AG20443 (cell line): ENCODE measurements at regions not wholly inside any gene's neighbourhood (a gene's known extent, or its start where the extent isn't known, plus 50 kb on each side); places are given as distances from the start of the nearest gene placed in this dataset.

Experiments
- DNase-seq: peaks from one replicate; pipeline ENCODE4 v3.0.0; 2012; ENCODE audit warnings: low spot score, mixed read lengths

- DNase-seq: peak; percentile 76
Observed at GRCh38 chr2:204325468-204325867, 219.8 kb upstream of the PARD3B start.

DNA sequence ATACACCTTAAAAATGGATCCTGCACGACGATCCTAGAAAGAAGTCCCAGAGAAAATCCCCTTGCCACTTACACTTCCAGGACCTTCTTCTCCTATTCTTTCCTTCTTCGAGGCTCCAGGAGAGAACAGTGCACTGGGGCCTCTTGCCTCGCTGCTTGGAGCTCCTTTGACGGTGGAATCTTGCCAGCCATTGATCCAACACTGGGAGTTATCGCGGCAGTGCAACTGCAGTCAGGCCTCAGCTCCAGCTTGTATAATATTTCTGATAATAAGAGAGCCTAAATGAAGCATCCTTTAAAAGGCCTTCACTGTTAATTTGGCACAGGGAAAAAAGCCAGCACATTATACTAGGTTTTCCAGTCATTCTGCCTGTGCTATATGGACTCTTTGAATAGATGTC, 216.9 kb upstream of the PARD3B start:
- DNase-seq: no peak

DNA sequence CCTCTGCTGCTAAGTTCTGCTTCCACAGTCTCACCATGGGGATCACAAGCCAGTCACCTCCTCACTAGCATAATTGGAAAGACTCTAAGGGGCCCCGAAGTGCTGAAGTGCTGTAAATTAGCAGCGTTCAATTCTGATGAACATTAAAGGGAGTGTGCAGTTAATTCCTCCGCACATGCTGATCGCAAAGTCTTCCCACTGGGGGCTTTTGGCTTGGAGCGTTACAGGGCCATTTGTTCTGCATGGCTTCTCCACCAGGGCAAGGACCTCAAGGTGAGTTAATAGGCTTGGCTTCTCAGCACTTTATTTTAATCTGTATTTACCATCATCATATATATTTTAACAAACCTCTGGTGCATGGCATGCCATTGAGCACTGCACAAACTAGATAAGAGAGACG, 216.3 kb upstream of the PARD3B start:
- no peak for DNase-seq

- DNase-seq: no peak
Observed at GRCh38 chr2:204329532-204329931, 215.7 kb upstream of the PARD3B start.

DNA sequence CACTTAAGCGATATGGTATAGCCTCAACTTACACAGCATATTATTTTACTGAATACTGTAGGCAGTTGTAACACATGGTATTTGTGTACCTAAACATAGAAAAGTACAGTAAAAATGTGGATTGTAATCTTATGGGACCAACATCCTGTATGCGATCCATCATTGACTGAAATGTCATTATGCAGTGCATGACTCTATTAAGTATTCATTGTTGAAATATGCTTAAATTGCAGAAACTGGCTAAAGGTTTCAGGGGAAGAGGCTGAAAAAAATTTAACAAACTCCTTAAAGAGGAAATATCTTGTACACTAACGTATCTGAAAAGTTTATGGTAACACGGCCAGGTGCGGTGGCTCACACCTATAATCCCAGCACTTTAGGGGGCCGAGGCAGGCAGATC, 214.1 kb upstream of the PARD3B start:
- DNase-seq: no peak

GRCh38 chr2:204331988-204332387, 213.3 kb upstream of the PARD3B start:
- DNase-seq: no peak

- DNase-seq: no peak
Observed at GRCh38 chr2:204332706-204333105, 212.6 kb upstream of the PARD3B start.

GRCh38 chr2:204333861-204334260, 211.4 kb upstream of the PARD3B start:
- no peak for DNase-seq

- no peak for DNase-seq
Observed at GRCh38 chr2:204335451-204336058, 209.7 kb upstream of the PARD3B start.

DNA sequence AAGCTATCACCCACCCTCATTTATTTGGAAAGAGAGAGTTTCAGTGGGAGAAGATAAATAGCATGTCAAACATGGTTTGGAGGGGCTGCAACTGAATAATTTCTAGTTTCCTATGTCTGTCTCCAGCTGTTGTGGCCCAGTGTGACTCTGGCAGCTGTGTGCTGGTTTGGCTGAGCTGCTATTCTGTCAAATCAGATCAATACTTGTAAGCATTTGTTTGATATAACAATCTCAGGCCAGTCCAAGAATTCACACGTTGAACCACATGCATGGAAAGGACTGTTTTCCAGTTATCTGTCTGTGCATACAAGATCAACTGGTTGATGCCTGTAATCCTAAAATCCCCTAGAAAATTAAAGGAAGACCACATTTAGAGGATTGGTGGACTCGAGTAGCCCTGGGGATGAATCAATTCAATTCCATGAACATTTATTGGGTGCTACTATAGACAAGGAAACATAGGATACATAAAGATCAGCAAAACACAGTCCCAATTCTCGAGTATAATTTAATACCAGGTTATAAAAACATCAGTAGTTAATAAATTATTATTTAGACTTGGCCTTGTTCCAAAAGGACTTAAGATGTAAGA, 209.0 kb upstream of the PARD3B start:
- no peak for DNase-seq

DNA sequence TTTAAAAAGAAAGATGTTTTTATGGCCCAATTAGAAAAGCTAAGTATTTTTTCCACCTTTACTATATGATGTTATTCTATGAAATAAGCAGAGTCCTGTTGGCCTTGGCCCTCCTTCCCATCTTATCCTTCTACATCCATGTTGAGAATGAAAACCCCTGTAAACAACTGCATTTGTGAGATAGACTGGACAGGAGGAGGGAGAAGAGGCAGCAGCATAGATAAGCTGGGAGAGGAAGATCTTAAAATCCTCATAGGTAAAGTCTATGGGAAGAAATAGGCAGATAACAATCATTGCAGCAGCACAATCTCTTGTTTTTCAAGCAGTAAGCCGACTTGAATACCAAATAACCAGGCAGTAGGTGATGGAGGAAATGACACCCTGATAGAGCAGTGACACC, 207.6 kb upstream of the PARD3B start:
- DNase-seq: no peak

GRCh38 chr2:204339212-204339715, 206.0 kb upstream of the PARD3B start:
- DNase-seq: no peak

DNA sequence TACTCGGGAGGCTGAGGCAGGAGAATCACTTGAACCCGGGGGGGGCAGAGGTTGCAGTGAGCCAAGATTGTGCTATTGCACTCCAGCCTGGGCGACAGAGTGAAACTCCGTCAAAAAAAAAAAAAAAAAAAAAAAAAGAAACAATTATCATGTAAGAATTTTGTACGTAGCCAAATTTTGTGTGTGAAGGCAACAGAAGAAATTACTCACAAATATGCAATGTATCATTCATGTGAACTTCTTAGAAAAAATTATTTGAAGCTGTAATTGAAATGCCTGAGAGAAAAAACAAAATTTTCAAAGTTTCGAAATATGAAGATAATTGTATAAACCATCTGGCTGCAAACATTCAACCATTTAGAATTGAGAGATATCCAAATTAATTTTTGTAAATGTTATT, 204.8 kb upstream of the PARD3B start:
- peak; percentile 25 for DNase-seq

DNA sequence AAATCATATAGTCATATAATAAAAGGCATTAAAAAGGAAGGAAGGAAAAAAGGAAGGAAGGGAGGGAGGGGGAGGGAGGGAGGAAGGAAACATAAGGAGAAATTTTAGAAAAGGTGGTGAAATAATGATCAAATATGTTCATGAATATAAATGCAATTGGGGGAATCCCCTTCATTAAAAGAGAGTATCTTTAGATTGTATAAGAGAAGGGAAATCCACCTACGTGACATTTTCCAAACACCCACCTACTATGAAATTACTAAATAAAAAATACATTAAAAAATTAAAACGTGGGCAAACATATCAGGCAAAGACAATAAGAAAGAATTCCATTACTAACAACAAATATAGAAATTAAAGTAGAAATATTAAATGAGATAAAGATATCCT, 203.4 kb upstream of the PARD3B start:
- DNase-seq: no peak

DNA sequence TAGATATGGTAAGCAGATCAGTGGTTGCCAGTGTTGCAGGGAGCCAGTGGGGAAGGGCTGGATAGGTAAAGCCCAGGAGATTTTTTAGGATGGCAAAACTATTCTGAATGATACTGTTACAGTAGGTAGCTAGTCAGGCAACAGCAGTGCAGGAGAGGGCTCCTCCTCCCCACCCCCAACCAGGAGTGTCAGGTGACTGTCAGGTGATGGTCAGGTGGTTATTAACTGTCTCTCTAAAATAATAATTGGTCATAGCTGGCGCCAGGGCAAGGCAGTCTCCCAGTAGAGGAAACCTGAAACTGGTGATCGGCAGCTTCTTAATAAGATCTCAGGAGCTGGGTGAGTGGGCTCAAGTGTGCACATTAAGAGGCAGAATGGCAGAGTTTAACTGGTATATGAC, 201.6 kb upstream of the PARD3B start:
- no peak for DNase-seq

DNA sequence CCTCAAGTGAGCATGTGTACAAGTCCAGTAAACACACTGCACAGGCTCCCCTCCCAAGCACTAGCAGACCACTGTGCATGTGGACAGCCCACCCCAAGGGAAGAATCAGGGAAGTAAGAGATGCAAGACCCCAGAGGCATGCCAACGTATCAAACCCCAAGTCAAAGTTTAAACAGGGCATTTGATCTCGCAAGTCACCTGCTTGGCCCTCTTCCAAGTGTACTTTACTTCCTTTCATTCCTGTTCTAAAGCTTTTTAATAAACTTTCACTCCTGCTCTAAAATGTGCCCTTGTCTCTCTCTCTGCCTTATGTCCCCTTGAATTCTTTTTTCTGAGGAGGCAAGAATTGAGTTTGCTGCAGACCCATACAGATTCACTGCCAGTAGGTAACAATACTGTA, 201.2 kb upstream of the PARD3B start:
- DNase-seq: no peak

DNA sequence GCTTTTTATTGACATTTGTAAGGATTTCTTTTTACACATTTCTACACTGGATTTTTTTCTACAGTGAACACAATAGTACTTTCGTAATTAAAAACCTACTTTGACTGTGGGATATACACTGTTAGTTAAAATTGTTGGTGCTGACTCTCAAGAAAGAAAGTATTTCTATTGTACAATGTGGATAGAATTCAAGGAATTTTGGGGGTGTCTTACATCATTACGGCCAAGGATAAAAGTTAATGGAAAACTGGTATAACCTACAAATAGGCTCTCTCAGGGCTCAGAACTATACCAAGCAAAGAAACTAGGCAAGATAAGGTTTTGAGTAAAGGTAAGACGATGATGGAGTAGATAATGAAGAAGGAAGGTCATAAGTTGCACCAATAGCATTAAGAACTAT, 198.4 kb upstream of the PARD3B start:
- DNase-seq: no peak

DNA sequence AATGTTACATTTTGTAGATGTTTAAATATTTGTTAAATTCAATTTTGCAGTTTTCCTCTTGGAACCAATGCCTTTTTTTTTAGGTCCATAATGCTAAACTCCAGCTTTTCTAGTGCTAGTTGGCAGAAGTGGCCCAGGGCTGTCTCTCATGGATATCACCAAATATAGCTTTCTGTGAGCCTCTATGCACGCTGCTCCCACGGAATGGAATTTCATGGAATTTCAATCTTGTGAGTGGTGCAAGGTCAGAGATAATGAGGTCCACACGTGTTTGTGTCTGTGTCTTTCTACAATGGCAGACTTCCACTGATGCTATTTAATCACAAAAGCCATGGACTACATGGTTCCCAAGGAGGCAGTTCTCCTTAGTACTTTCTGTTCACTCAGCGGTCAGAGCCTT, 191.5 kb upstream of the PARD3B start:
- DNase-seq: peak; percentile 70

GRCh38 chr2:204354442-204354856, 190.8 kb upstream of the PARD3B start:
- DNase-seq: no peak

GRCh38 chr2:204355688-204356087, 189.6 kb upstream of the PARD3B start:
- DNase-seq: no peak

DNA sequence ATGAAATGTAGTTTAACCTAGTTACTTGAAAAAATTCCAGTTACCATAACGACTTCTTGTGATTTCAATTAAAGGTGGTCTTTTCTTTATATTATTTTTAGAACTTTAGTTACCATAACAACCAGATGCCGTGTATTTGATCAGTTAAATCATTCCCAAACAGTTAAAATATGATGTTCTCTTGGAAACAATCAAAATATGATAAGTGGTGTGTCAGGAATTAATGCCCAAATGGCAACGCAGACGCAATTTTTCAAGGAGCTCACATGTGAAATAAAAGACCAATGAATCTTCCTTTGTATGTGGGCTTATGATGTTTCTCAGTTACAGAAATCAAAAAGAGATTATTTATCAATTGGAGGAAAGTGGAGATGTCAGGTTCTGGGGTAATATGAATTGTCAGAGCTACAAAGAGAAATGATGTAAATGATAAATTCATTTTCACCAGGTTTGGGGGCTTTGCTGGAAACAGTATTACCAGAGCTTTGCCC, 189.1 kb upstream of the PARD3B start:
- no peak for DNase-seq

DNA sequence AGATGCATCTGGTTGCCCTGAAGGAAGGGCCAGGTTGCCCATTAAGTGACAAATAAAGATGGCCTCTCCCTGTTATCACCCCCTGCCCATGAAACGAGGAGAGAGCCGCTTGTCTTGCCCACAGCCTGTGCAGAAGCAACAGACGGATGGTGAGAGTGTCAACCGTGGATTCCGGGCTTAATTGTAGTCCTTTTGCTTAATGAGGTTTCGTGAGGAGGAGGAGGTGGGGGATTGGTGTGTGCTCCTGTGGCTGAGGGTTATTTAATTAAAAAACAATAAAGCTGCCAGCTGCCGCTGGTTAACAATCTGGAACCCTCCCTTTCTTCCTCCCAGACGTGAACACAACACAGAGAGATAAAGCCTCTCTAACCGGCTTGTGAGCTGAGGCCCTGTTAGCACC, 188.0 kb upstream of the PARD3B start:
- no peak for DNase-seq

- DNase-seq: no peak
Observed at GRCh38 chr2:204359076-204359475, 186.2 kb upstream of the PARD3B start.
